GM19467 (cell line): ENCODE measurements at regions not wholly inside any gene's neighbourhood (a gene's known extent, or its start where the extent isn't known, plus 50 kb on each side); places are given as distances from the start of the nearest gene placed in this dataset.

Source experiments
- ATAC-seq: cut with Tn5 transposase; IDR thresholded peaks from one replicate; pipeline ENCODE4 v1.9.1; 2021; ENCODE audit warnings: mild to moderate bottlenecking, moderate library complexity; ENCODE audit not compliant: unreplicated experiment

DNA sequence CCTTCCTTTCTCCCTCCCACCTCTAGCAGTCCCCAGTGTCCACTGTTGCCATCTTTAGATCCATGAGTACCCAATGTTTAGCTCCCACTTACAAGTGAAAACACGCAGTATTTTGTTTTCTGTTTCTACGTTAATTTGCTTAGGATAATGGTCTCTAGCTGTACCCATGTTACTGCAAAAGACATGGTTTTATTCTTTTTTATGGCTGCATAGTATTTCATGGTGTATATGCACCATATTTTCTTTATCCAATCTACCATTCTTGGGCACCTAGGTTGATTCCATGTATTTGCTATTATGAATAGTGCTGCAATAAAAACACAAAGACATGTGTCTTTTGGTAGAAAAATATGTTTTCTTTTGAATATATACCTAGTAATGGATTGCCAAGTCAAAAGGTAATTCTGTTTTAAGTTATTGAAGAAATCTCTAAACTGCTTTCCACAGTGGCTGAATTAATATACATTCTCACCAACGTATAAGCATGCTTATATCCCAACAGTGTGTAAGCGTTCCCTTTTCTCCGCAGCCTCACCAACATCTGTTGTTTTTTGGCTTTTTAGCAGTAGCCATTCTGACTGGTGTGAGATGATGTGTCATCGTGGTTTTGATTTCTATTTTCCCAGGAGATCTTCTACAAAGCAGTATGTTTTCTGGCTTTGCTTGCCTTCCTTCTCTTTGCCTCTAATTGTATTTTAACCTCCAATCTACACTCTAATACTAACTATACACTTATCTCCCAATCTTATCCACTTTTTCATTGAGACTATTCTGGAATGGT is 179.5 kb upstream of the PHF14 start:
- ATAC-seq: no peak

GRCh38 chr7:10797157-10797556 is 176.5 kb upstream of the PHF14 start:
- ATAC-seq: no peak

DNA sequence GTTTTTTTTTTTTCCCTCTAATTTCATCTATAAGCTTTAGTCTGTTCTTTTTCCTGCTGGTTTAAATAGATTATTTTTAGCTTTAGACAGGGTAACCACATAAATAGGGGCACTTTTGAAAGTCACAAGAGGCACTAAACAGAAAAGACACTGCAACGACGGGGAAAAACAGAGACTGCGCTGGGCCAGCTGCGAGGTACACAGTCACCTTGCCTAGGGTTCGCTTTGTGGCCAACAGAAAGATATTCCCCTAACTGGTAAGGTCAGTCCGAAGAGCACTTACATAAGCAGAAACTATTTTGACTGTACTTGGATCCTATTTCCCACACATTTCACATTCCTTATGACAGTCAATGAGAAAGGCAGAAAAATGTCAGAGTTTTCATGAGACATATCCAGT is 175.6 kb upstream of the PHF14 start:
- no peak for ATAC-seq

- ATAC-seq: no peak
Measured at GRCh38 chr7:10799475-10799874, 174.2 kb upstream of the PHF14 start.

DNA sequence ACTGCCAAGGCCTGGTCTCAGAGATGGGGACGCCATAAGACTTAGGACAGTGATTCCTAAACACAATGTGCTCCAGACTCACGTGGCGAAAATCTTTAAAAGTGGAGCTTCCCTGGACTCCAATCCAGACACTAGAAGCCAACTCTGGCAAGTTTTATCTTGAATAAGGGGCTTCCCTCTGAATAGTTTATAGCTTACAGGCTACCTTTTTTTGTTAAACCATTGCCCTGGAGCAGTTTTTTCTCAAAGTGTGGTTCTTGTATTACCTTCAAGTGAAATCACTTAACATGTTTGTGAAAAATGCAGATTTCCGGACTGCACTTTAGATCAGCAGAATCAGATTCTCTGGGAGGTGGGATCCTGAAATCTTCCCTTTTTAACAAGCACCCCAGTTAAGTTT is 171.7 kb upstream of the PHF14 start:
- ATAC-seq: no peak

GRCh38 chr7:10802526-10802925 is 171.1 kb upstream of the PHF14 start:
- no peak for ATAC-seq

GRCh38 chr7:10803720-10804119 is 170.0 kb upstream of the PHF14 start:
- no peak for ATAC-seq

DNA sequence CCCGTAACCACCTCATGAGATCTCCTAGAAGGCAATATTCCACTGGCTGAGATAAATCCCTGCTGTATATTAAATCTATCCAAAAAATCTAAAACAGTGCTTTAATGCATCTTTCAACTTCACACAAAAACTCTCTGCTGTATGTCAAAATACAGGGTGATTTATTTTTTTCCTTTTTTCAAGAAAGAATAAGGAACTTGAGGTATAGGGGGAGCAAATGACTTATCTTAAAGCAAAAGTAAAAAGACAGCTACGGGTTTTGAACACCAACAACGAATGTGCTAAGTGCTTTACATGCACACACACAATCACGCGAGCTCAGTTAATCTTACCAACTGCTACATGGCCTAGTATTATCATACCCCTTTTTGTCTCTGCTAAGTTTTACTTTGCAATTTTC is 168.9 kb upstream of the PHF14 start:
- no peak for ATAC-seq

DNA sequence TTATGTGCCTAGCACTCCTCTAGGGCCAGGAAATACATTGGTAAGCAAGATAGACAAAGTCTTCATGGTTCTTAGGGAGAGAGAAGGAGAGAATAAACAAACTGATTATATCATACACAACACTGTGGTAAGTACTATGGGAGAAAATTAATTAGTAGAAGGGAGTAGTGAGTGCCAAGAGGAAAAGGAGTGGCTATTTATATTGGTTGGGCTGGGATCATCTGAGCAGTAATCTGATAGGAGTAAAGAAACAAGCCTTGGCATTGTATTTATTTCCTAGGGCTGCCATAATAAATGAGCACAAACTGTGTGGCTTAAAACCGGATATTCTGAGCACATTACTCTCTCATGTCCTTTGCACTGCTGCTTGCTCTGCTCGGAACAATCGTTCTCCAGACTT is 158.1 kb upstream of the PHF14 start:
- no peak for ATAC-seq

- ATAC-seq: no peak
Measured at GRCh38 chr7:10821156-10821555, 152.5 kb upstream of the PHF14 start.

DNA sequence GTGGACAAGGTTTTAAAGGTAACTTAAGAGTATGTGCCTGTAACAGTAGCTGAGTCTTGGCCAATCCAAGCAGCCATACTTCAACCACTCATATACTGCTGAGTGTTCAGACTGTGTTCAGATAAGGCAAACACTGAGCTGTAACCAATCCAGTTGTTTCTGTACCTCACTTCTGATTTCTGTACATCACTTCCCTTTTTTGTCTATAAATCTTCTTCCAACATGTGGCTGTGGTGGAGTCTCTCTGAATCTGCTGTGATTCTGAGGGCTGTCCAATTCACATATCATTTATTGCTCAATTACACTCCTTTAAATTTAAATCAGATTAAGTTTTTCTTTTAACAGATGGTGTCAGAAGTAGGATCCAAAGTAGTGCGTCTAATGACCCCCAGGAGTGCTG is 149.5 kb upstream of the PHF14 start:
- ATAC-seq: no peak

- ATAC-seq: no peak
Measured at GRCh38 chr7:10838228-10838627, 135.4 kb upstream of the PHF14 start.

GRCh38 chr7:10845225-10845624 is 128.4 kb upstream of the PHF14 start:
- no peak for ATAC-seq

DNA sequence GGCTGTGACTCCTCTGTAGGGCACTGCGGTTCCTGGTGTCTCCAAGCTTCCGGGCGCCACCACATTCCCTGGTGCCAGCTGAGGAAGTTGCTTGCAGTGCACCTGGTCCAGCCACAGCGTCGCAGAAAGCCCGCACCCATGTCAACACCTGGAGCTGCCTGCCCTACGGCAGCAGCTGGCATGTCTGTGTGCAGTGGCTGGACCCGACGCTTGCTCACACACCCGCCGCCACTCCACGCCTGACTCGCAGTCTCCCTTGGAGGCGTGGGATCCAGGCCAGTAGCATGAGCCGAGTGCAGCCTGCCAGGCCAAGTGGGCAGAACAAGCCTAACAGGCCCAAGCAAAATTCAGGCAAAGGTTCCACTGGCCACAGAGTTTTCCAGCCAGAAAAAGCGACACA is 118.1 kb upstream of the PHF14 start:
- no peak for ATAC-seq

GRCh38 chr7:10860516-10860915 is 113.2 kb upstream of the PHF14 start:
- no peak for ATAC-seq

DNA sequence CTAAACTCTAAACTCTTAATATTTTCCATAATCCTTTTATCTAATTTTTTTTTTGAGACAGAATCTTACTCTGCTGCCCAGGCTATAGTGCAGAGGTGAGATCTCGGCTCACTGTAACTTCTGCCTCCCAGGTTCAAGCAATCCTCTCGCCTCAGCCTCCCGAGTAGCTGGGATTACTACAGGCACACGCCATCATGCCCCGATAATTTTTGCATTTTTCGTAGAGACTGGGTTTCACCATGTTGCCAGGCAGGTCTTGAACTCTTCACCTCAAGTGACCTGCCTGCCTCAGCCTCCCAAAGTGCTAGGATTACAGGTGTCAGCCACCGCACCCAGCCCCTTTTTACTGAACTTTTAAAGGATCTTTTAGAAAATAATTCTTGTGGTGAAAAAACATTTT is 110.2 kb upstream of the PHF14 start:
- ATAC-seq: no peak

DNA sequence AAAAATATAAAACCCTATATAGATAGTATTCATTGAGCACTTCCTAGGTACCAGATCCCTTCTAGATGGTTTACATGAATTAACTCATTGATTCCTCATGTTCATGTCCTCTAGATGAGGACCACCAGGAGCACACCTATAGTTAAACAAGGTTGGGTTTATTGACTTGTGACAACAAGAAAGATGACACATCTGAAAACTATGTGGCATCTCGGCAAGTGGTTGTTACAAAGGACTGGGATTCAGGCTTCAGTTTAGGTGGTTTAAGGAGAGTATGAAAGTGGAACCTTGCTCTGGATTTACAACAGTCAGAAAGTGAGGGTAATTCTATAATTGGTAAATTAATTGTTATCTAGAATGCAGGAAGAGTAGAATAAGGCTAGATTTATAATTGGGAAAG is 99.0 kb upstream of the PHF14 start:
- no peak for ATAC-seq

GRCh38 chr7:10875080-10875479 is 98.6 kb upstream of the PHF14 start:
- ATAC-seq: no peak

GRCh38 chr7:10888861-10889260 is 84.8 kb upstream of the PHF14 start:
- peak; percentile 12 for ATAC-seq

- ATAC-seq: peak; percentile 98
Measured at GRCh38 chr7:10889266-10889898, 84.3 kb upstream of the PHF14 start.

DNA sequence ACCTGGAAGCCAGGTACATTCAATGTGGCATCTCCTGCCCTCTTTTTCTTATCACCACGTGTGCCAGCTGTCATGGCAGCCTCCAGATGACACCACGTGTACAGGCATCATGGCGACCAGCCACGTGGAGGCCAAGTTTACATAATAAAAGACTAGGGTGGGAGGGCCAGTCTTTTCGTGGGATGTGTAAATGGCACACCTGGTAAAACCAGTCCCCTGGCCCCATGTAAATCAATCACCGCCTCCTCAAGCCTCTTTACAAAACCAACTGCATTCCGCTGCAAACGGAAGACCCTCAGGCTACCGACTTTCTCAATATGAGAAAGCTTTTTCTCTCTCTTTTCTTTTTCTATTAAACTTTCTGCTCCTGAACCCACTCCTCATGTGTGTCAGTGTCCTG is 65.1 kb upstream of the PHF14 start:
- no peak for ATAC-seq

- ATAC-seq: no peak
Measured at GRCh38 chr7:10910447-10910846, 63.2 kb upstream of the PHF14 start.

DNA sequence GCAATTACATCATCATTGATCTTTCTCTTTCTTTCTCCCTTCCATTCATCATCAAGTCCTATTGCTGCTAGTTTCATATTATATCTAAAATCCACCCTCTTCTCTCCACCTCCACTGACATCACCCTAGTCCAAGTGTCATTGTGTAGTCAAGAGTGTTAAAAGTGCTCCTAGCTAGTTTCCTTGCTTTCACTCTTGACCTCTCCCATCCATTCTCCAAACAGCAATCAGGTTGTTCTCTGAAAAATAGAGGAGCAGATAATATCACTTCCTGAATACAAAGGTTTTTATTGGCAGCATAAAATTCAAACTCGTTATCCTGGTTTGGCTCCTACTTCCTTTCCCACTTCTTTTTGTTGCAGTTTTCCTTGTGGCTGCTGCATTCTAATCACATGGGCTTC is 61.6 kb upstream of the PHF14 start:
- ATAC-seq: no peak
